GM10266 (cell line): ENCODE measurements at regions not wholly inside any gene's neighbourhood (a gene's known extent, or its start where the extent isn't known, plus 50 kb on each side); places are given as distances from the start of the nearest gene placed in this dataset.

Experiments used
- DNase-seq: peaks from one replicate; pipeline ENCODE4 v3.0.0; 2012; ENCODE audit errors: extremely low spot score
- TF ChIP-seq, protein P1 (sequence below): IDR thresholded peaks from 2 replicates; pipeline ENCODE4 v1.5.1; 2012; ENCODE audit warnings: mild to moderate bottlenecking, low read depth; ENCODE audit not compliant: control insufficient read depth, insufficient read depth; ENCODE audit errors: missing control alignments

DNA sequence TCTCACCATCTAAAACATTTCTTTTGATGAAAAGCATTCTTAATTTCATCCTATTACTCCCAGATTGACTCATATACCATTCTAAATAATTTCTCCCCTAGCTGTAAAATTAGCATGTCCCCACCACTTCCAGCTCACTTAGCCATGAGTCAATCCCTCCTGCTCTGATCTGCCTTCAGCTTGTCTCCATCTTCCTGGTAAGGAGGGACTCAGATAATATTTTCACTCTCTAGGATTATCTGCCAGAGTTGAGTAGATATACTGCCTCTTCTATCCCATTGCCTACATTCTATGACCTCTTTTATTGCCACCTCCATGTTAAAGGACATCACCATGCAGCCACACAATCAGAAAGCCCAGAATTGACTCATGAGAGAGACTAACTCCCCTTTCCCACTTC lies 348.8 kb upstream of the POU3F2 start:
- TF ChIP-seq, protein P1, sequence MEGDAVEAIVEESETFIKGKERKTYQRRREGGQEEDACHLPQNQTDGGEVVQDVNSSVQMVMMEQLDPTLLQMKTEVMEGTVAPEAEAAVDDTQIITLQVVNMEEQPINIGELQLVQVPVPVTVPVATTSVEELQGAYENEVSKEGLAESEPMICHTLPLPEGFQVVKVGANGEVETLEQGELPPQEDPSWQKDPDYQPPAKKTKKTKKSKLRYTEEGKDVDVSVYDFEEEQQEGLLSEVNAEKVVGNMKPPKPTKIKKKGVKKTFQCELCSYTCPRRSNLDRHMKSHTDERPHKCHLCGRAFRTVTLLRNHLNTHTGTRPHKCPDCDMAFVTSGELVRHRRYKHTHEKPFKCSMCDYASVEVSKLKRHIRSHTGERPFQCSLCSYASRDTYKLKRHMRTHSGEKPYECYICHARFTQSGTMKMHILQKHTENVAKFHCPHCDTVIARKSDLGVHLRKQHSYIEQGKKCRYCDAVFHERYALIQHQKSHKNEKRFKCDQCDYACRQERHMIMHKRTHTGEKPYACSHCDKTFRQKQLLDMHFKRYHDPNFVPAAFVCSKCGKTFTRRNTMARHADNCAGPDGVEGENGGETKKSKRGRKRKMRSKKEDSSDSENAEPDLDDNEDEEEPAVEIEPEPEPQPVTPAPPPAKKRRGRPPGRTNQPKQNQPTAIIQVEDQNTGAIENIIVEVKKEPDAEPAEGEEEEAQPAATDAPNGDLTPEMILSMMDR, result no peak
- DNase-seq, result no peak

DNA sequence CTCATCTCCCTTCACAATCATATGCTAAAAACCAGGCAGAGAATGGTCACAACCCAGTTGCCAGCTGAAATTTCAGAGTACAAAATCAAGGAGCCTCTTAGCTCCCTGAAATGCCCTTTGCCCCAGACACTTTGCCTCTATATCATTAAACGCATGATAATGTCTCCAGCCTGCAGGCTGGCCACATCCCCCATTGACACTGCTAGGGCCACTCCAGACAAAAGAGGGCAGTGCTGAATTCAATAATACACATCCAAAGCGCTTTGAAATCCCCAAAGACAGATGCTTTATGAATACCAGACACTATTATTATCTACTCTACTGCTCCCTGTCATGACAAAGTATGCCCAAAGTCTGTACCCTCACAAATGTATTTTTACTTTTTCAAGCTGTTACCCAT lies 348.3 kb upstream of the POU3F2 start:
- no peak for DNase-seq
- TF ChIP-seq, protein P1, result no peak

DNA sequence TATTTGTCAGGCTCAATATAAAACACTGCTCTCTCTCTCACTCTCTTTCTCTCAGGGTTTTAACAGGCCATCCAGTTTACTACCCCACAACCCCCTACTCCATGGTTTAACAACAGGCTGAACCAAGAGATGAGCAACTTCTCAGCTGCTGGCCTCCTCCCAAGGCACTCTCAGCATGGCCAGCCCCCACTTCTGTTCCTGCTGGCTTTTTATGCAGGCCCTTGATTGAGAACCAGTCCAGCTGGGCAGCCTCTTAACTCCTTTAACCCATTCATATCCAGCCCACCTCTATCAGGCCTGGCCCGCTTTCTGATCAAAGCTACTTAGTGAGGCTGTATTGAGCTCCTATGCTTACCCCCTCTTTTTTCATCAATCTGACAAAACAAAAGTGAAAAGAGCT lies 346.8 kb upstream of the POU3F2 start:
- TF ChIP-seq, protein P1, result no peak
- no peak for DNase-seq

- DNase-seq, result no peak
- TF ChIP-seq, protein P1, result no peak
Measured at GRCh38 chr6:98498144-98498775, 336.1 kb upstream of the POU3F2 start.

- TF ChIP-seq, protein P1, result no peak
- DNase-seq, result no peak
Measured at GRCh38 chr6:98498866-98499265, 335.5 kb upstream of the POU3F2 start.

GRCh38 chr6:98514073-98514720 lies 320.2 kb upstream of the POU3F2 start:
- TF ChIP-seq, protein P1, result peak; percentile 3
- DNase-seq, result no peak

GRCh38 chr6:98514796-98515195 lies 319.6 kb upstream of the POU3F2 start:
- TF ChIP-seq, protein P1, result no peak
- no peak for DNase-seq
